ENCODE measurements at regions not wholly inside any gene's neighbourhood (a gene's known extent, or its start where the extent isn't known, plus 50 kb on each side); places are given as distances from the start of the nearest gene placed in this dataset.

DNA sequence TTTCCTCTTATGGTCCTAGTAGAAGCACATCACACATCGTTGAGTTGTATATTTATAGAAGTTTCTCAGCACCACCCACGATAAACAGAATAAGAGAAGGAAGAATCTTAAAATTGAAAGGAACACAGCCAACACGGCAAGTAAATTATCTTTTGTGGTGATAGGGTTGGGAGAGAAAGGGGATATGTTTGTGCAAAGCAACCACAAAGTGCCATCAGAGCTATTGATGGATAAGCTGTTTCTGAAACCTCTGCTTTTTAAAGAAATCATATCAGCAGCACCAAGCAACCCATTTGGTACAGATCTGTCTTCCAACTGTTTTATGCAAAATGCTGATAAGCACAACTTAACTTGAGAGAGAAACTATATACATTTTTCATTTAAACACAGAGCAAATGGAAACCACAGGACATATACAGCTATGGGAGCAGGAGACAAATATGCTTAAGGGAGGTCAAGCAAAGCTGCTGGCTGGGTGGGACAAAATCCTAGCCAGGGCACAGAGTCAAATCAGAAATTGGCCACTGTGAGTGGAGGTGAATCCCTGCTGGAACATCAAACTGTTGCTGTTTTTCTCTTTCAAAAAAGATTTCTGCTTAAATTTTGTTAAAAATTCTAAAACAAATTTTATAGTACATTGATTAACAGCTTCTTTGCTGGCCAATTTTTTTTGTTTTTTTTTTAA, 194.0 kb upstream of the HHIP start:
- DNase-seq (ENCODE audit: low read depth in 4 of 4, low spot score in 3 of 4) = no peak

GRCh38 chr4:144456196-144456595, 189.8 kb upstream of the HHIP start:
- DNase-seq (ENCODE audit: low read depth in 4 of 4, low spot score in 3 of 4) = no peak

DNA sequence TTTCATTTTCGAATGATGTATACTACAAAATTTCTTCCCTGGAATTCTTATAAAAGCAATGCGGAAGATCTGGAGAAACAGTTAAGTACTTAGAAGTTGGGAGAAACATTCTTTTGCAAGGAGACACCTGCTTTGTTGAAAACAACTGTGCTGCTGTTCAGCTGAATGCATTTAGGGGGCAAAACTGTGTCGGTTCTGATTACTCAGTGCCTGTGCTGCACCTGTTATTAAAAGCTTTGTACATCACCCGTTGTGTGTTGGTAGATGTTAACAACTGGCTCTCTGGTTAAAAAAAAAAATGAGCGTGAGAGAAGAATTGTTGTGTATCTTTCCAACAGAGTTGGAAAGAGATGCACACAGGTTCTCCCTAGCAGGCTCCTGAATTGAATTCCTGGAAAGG, 184.1 kb upstream of the HHIP start:
- no peak for DNase-seq (ENCODE audit: low read depth in 4 of 4, low spot score in 3 of 4)

- no peak for DNase-seq (ENCODE audit: low read depth in 4 of 4, low spot score in 3 of 4)
These were observed 182.7 kb upstream of the HHIP start for GRCh38 chr4:144463236-144463635.

DNA sequence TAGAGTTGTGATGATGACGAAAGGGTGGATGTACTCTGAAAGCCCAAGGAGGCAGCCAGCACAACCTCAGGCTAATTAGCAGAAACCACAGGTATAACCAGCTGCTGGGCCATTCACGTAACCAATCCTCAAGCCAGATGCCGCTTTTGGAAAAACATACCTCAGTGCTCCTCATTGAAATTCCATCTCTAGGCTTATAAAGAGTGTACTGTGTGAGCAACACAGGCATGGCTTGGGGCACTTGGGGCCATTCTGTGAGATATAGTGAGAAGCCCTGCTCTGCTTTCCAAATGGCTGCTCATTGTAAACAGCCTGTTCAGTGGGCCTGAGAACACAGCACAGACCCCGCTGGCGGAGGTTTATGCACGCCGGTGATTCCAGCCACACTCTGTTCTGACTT, 182.1 kb upstream of the HHIP start:
- DNase-seq (ENCODE audit: low read depth in 4 of 4, low spot score in 3 of 4) = no peak

GRCh38 chr4:144465546-144465945, 180.4 kb upstream of the HHIP start:
- DNase-seq (ENCODE audit: low read depth in 4 of 4, low spot score in 3 of 4) = no peak

- DNase-seq (ENCODE audit: low read depth in 4 of 4, low spot score in 3 of 4) = no peak
These were observed 165.9 kb upstream of the HHIP start for GRCh38 chr4:144480068-144480467.

GRCh38 chr4:144489831-144490230, 156.1 kb upstream of the HHIP start:
- no peak for DNase-seq (ENCODE audit: low read depth in 4 of 4, low spot score in 3 of 4)

DNA sequence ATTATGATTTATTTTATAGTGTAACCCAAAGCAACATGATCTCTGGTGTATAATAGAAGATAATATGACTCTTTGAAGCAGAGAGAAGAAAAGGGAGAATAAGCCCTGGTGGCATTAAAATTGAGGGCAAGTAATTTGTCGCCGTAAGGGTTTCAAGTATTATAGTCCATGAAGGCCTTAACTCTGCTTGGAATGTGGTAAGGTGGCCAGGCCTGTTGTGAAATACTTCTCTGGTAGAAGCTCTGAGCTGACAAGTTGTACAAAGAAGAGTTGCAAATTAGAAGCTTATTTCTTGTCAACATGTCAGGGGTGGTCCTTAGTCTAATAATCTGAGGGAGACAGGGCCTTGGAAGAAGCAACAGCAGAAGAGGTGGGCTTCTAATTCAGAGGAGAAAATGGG, 151.7 kb upstream of the HHIP start:
- DNase-seq (ENCODE audit: low read depth in 4 of 4, low spot score in 3 of 4) = no peak

- DNase-seq (ENCODE audit: low read depth in 4 of 4, low spot score in 3 of 4) = no peak
These were observed 150.0 kb upstream of the HHIP start for GRCh38 chr4:144495944-144496343.

DNA sequence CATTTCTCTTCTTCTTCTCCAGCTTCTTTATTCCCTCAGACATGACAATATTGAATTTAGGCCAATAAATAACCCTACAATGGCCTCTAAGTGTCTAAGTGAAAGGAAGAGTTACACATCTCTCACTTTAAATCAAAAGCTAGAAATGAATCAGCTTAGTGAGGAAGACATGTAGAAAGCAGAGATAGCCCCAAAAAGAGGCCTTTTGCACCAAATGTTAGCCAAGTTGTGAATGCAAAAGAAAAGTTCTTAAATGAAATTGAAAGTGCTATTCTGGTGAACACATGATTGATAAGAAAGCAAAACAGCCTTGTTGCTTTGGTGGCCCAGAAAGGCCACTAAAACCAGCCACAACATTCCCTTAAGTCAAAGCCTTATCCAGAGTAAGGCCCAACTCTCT, 146.2 kb upstream of the HHIP start:
- no peak for DNase-seq (ENCODE audit: low read depth in 4 of 4, low spot score in 3 of 4)

DNA sequence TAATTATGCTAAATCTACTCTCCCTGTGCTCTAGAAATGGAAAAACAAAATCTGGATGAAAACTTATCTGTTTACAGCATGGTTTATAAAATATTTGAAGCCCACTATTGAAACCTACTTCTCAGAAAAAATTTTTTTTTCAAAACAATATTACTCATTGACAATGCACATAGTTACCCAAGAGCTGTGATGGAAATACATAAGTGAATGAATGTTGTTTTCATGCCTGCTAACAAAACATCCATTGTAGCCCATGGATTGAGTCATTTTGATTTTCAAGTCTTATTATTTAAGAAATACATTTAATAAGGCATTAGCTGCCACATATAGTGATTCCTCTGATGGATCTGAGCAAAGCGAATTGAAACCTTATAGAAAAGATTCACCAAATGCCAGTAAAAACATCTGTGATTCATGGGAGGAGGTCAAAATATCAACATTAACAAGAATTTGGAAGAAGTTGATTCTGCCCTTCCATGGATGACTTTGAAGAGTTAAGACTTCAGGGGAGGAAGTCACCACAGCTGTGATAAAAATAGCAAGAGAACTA, 144.7 kb upstream of the HHIP start:
- DNase-seq (ENCODE audit: low read depth in 4 of 4, low spot score in 3 of 4) = no peak

- no peak for DNase-seq (ENCODE audit: low read depth in 4 of 4, low spot score in 3 of 4)
These were observed 141.1 kb upstream of the HHIP start for GRCh38 chr4:144504883-144505282.

DNA sequence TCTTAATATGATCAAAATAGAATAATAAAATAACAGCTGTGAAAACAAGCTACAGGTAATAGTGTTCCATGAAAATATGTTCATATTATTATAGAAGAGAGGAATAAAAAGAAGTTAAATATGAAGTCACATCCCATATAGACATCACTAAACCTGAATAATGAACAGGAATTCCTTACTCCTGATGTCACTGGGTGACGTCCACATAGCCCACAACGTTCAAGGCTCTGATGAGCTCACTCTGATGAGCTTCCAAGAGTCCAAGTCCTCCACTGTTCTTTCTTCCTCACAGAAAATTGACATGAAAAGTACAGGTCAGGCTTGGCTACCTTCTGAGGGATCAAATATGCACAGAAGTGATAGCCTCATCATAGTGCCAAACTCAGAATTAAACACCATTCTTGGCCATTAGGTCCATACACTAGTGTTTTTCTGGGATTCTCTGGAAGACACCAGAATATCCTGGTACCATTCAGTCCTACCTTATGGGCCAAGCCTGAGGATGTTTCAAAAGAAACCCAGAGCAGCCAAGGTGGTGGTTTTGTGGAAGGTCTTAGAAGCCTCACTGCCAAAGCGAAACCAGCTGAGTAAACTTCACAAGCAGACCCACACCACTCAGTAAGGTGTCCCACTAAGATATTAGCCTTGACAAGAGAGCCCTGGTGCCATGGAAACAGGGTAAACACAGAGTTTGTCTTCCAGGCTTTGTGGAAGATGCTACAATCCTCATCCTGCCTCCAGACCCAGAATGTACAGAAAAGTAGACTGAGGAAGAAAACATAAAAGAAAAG, 138.4 kb upstream of the HHIP start:
- no peak for DNase-seq (ENCODE audit: low read depth in 4 of 4, low spot score in 3 of 4)

DNA sequence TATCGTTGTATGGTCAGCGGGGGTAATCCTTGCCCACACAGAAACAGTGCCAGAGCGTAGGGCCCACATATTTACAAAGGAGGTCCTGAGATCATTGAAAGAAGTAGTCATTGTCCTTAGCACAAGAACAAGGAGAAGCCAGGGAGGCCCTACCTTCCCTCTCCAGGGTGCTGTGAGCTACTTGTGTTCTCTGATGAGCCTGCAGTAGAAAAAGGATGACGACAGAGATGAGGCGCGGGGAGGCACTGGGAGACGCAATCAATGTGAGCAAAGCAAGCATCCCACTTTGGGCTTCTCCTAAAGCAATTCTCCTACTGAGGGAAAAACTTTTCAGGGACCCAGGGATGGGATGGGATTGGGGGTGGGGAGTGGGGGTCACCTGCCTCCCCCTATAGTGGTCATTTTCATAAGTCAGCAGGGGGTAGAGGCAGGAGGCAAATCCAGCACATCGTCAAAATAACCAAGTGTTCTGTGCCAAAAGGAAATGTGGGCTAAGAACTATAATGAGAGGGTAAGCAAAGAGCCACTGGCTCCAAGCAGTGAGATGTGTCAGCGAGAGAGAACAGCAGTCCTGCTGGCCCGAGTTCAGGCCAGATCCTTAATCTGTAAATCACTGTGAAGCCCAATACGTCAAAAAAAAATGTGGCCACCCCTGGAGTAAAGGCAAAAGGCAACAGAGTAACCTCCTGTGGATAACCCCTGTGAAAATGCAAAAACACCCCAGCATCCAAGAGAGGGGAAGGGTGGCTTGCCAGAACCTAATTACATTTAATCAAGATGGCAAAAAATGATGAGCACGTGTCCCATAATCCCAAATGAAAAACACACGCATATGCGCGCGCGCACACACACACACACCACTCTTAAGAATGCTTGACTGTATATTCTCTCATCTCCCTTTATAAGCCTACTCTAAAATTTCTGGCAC, 136.6 kb upstream of the HHIP start:
- peak in 2 of 4 donors; percentile 19 to 22 for DNase-seq (ENCODE audit: low read depth in 4 of 4, low spot score in 3 of 4)

- DNase-seq (ENCODE audit: low read depth in 4 of 4, low spot score in 3 of 4) = no peak
These were observed 131.2 kb upstream of the HHIP start for GRCh38 chr4:144514736-144515135.

DNA sequence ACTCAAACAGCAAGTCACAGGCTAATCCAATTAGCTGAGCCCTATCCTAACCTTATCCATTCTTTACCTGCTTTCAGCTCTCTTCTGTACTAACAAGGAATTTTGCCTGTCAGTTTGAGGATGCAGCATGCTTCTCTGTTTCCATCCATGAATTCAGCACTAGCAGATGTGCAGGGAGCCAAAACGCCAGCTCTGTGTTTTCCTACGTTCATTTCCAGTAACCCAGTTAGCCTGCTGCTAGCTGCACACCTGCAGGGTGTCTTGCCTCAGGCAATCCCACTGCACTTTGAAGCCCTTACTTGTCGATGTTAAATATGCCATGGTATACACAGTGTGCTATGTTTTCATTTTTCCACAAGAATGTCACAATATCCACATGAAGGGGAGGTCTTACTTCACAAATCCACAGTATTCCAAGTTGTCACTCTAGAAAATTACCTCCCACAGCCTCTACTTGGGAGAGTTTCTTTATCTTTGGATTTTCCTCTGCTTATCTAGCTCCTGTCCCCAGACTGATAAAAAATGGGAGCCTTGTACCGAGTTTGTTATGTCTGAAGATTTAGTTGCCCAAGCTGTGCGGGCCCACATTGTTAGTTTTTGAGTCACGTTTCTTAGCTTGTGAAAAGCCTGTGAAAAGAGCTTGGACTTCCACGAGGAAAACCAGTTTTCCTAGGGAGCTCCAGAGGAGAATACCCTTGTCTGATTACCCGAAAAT, 127.6 kb upstream of the HHIP start:
- DNase-seq (ENCODE audit: low read depth in 4 of 4, low spot score in 3 of 4) = no peak

GRCh38 chr4:144531841-144532240, 114.1 kb upstream of the HHIP start:
- DNase-seq (ENCODE audit: low read depth in 4 of 4, low spot score in 3 of 4) = no peak

DNA sequence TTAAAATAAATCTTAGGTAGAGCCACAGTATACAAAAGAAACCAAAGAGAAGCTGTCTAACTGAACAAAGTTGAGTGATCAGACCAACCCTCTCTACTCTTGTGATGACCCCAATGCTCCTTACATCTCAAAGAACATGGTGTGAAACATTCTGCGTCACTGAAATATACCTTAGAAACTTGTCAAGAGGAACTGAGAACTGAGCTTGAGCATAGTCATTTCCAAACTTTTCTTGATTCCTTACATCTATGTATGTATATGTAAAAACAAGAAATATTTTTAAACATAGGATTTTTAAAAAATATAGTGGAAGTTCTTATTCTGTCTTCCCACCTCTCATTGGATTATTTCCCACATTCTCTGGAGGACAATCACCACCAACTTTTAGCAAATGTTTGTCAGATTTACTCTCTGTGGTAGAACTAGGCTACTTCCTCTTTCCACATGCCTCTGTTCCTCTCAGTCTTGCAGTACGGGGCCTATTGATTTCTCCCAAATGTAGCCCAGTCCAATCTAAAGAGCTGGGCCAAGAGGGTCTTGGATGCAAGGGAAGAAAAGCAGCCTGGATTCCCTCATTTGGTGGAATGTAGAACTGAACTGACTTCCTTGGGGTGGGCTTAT, 98.2 kb upstream of the HHIP start:
- no peak for DNase-seq (ENCODE audit: low read depth in 4 of 4, low spot score in 3 of 4)

- no peak for DNase-seq (ENCODE audit: low read depth in 4 of 4, low spot score in 3 of 4)
These were observed 89.3 kb upstream of the HHIP start for GRCh38 chr4:144556636-144557035.
